SK-N-MC (cell line): ENCODE measurements at regions not wholly inside any gene's neighbourhood (a gene's known extent, or its start where the extent isn't known, plus 50 kb on each side); places are given as distances from the start of the nearest gene placed in this dataset.

Source experiments
- EZH2 ChIP-seq: fragments of 200-600 bp; sonication (generic); IDR thresholded peaks from one replicate; pipeline ENCODE4 v1.6.1; 2017; ENCODE audit warnings: antibody characterized with exemption
- FOXP2 ChIP-seq: optimal IDR thresholded peaks from 2 replicates; pipeline ENCODE3; 2011; ENCODE audit warnings: mild to moderate bottlenecking, moderate library complexity; ENCODE audit not compliant: insufficient read depth; ENCODE audit errors: extremely low read length, control extremely low read depth
- POLR2AphosphoS5 ChIP-seq: IDR thresholded peaks from 2 replicates; pipeline ENCODE4 v1.6.1; 2012; ENCODE audit warnings: mild to moderate bottlenecking, low read depth, low read length, borderline replicate concordance

- no peak for TF ChIP-seq POLR2AphosphoS5
- no peak for TF ChIP-seq FOXP2
- TF ChIP-seq EZH2: no peak
These were observed 871.7 kb downstream of the FAM133A start for GRCh38 chrX:94545722-94546121.
